ENCODE measurements at regions not wholly inside any gene's neighbourhood (a gene's known extent, or its start where the extent isn't known, plus 50 kb on each side); places are given as distances from the start of the nearest gene placed in this dataset.

GRCh38 chr4:124869961-124870495 lies 157.5 kb upstream of the ANKRD50 start:
- Histone ChIP-seq H3K4me3 (no peak overlapping the region), H3K27ac (no peak overlapping the region), H3K27me3 (no peaks in the 10 kb centered on the region), H3K4me1 (no peaks in the 10 kb centered on the region), H3K9me3 (no peaks in the 10 kb centered on the region), H3K36me3 (no peaks in the 10 kb centered on the region)
- in situ Hi-C loops (cut with MboI; ENCODE audit: low pct_ligation_motif_present in 1 of 4, low pct_unique_long_range_greater_than_20kb in 1 of 4, low sequenced_read_pairs in 3 of 4) = no loop called here
- no peak for DNase-seq
- intact Hi-C loops (cut with DNase I; ENCODE audit: low total_unique reads) = loop anchor here (10.0 kb wide), 1 partner anchor 1765 kb away; no protein-coding TSS in a partner anchor
- TF ChIP-seq POLR2AphosphoS5 (IDR thresholded peaks at IDR 0.05) = no peak
- no peak for TF ChIP-seq POLR2A (IDR thresholded peaks at IDR 0.05)
- 67 to 78% methylated on average over 6 of the region's 6 CpGs for WGBS, 2 donors (ENCODE audit: low coverage in 1 of 2)

GRCh38 chr4:124868495-124868894 lies 156.0 kb upstream of the ANKRD50 start:
- intact Hi-C loops (cut with DNase I; ENCODE audit: low total_unique reads) = loop anchor here (10.0 kb wide), 1 partner anchor 1766 kb away; no protein-coding TSS in a partner anchor
- no peaks in the 10 kb centered on the region for H3K4me1 ChIP-seq
- H3K4me3 ChIP-seq = no peak overlapping the region
- H3K27ac ChIP-seq = no peak overlapping the region
- H3K36me3 ChIP-seq = no peaks in the 10 kb centered on the region
- TF ChIP-seq EP300 (IDR thresholded peaks at IDR 0.05; ENCODE audit: low read depth) (no peak), POLR2AphosphoS5 (IDR thresholded peaks at IDR 0.05) (no peak), POLR2A (IDR thresholded peaks at IDR 0.05) (no peak), CTCF (IDR thresholded peaks at IDR 0.05) (no peak)
- WGBS, 2 donors (ENCODE audit: low coverage in 1 of 2) = 45 to 66% methylated on average over 2 of the region's 2 CpGs
- in situ Hi-C loops (cut with MboI; ENCODE audit: low pct_ligation_motif_present in 1 of 4, low pct_unique_long_range_greater_than_20kb in 1 of 4, low sequenced_read_pairs in 3 of 4) = no loop called here
- H3K9me3 ChIP-seq = no peaks in the 10 kb centered on the region
- no peak for DNase-seq
- no peaks in the 10 kb centered on the region for H3K27me3 ChIP-seq

GRCh38 chr4:124867536-124867935 lies 155.0 kb upstream of the ANKRD50 start:
- Histone ChIP-seq H3K27ac (no peak overlapping the region), H3K36me3 (no peaks in the 10 kb centered on the region), H3K9me3 (no peaks in the 10 kb centered on the region), H3K4me1 (no peaks in the 10 kb centered on the region), H3K4me3 (no peak overlapping the region), H3K27me3 (no peaks in the 10 kb centered on the region)
- intact Hi-C loops (cut with DNase I; ENCODE audit: low total_unique reads) (loop anchor here (10.0 kb wide), 1 partner anchor 1767 kb away; no protein-coding TSS in a partner anchor), in situ Hi-C loops (cut with MboI; ENCODE audit: low pct_ligation_motif_present in 1 of 4, low pct_unique_long_range_greater_than_20kb in 1 of 4, low sequenced_read_pairs in 3 of 4) (no loop called here)
- DNase-seq = no peak
- WGBS, 2 donors (ENCODE audit: low coverage in 1 of 2) = 92 to 100% methylated on average over 1 of the region's 1 CpG
- no peak for TF ChIP-seq CTCF (IDR thresholded peaks at IDR 0.05)
- no peak for TF ChIP-seq POLR2A (IDR thresholded peaks at IDR 0.05)
- TF ChIP-seq POLR2AphosphoS5 (IDR thresholded peaks at IDR 0.05) = no peak
- TF ChIP-seq EP300 (IDR thresholded peaks at IDR 0.05; ENCODE audit: low read depth) = no peak

GRCh38 chr4:124866301-124866700 lies 153.8 kb upstream of the ANKRD50 start:
- TF ChIP-seq EP300 (IDR thresholded peaks at IDR 0.05; ENCODE audit: low read depth) = no peak
- TF ChIP-seq POLR2AphosphoS5 (IDR thresholded peaks at IDR 0.05) = no peak
- no peak for TF ChIP-seq POLR2A (IDR thresholded peaks at IDR 0.05)
- no peak for TF ChIP-seq CTCF (IDR thresholded peaks at IDR 0.05)
- no peaks in the 10 kb centered on the region for H3K27me3 ChIP-seq
- H3K9me3 ChIP-seq = no peaks in the 10 kb centered on the region
- 43 to 52% methylated on average over 1 of the region's 1 CpG for WGBS, 2 donors (ENCODE audit: low coverage in 1 of 2)
- intact Hi-C loops (cut with DNase I; ENCODE audit: low total_unique reads) (loop anchor here (10.0 kb wide), 1 partner anchor 1768 kb away; no protein-coding TSS in a partner anchor), in situ Hi-C loops (cut with MboI; ENCODE audit: low pct_ligation_motif_present in 1 of 4, low pct_unique_long_range_greater_than_20kb in 1 of 4, low sequenced_read_pairs in 3 of 4) (no loop called here)
- no peak overlapping the region for H3K4me3 ChIP-seq
- H3K27ac ChIP-seq = no peak overlapping the region
- no peaks in the 10 kb centered on the region for H3K36me3 ChIP-seq
- no peak for DNase-seq
- H3K4me1 ChIP-seq = no peaks in the 10 kb centered on the region

All from transverse colon (tissue), 4 donors.